IMR-90 (cell line): ENCODE measurements at regions not wholly inside any gene's neighbourhood (a gene's known extent, or its start where the extent isn't known, plus 50 kb on each side); places are given as distances from the start of the nearest gene placed in this dataset.

Experiments used
- ATAC-seq: fragments of 200-7000 bp; cut with Tn5 transposase; 2 replicates; pipeline ENCODE4 v1.9.1; 2020; ENCODE audit warnings: low read depth, mild to moderate bottlenecking, moderate library complexity
- BruUV-seq: library from RNA; stranded (reverse); fragments of 400-500 nt; replicated peaks from 2 replicates; lab custom pipeline; 2021; lab: Mats Ljungman, UMichigan
- CTCF ChIA-PET: fragments of 300-600 bp; formaldehyde crosslinking; extraction: SDS; loops from one replicate; lab custom pipeline; 2021; ENCODE audit warnings: antibody characterized with exemption; lab: Yijun Ruan, JAX
- POLR2A ChIA-PET: fragments of 300-600 bp; sonication (Branson Sonifier 250); formaldehyde crosslinking; loops from one replicate; lab custom pipeline; 2022; ENCODE audit warnings: antibody characterized with exemption; ENCODE audit not compliant: unreplicated experiment; lab: Charles Lee
- DNase-seq: peaks from one replicate; pipeline ENCODE4 v3.0.0; 2013
- H2AFZ ChIP-seq: replicated peaks from 2 replicates; pipeline ENCODE3; 2013; ENCODE audit warnings: low read length, mild to moderate bottlenecking; ENCODE audit not compliant: poor library complexity
- H2AK5ac ChIP-seq: 2 replicates; pipeline ENCODE4 v1.6.1; 2013; ENCODE audit warnings: low read depth, low read length, inconsistent platforms
- H2AK9ac ChIP-seq: replicated peaks from 2 replicates; pipeline ENCODE3; 2013; ENCODE audit warnings: mild to moderate bottlenecking, low read depth, low read length, moderate library complexity; ENCODE audit not compliant: poor library complexity
- H2BK120ac ChIP-seq: 2 replicates; pipeline ENCODE4 v1.6.1; 2013; ENCODE audit warnings: low read depth, low read length, inconsistent platforms
- H2BK15ac ChIP-seq: 3 replicates; pipeline ENCODE4 v1.6.1; 2013; ENCODE audit warnings: low read depth, low read length, inconsistent platforms
- H2BK20ac ChIP-seq: 2 replicates; pipeline ENCODE4 v1.6.1; 2013; ENCODE audit warnings: low read depth, mild to moderate bottlenecking, inconsistent platforms, low read length, moderate library complexity
- H2BK5ac ChIP-seq: 2 replicates; pipeline ENCODE4 v1.6.1; 2013; ENCODE audit warnings: mild to moderate bottlenecking, low read depth, low read length, inconsistent platforms; ENCODE audit not compliant: poor library complexity, severe bottlenecking
- H3K14ac ChIP-seq: replicated peaks from 2 replicates; pipeline ENCODE4 v1.6.1; 2013; ENCODE audit warnings: low read depth, low read length, inconsistent platforms
- H3K18ac ChIP-seq: 2 replicates; pipeline ENCODE4 v1.6.1; 2013; ENCODE audit warnings: low read depth, low read length, control low read depth
- H3K23ac ChIP-seq: 2 replicates; pipeline ENCODE4 v1.6.1; 2013; ENCODE audit warnings: low read depth, low read length, inconsistent platforms
- H3K27ac ChIP-seq: 2 replicates; pipeline ENCODE4 v1.5.1; 2013; ENCODE audit warnings: mild to moderate bottlenecking, control low read depth, low read length; ENCODE audit not compliant: insufficient read depth
- H3K27me3 ChIP-seq: 2 replicates; pipeline ENCODE4 v1.6.1; 2013; ENCODE audit warnings: low read length; ENCODE audit not compliant: control insufficient read depth, insufficient read depth
- H3K36me3 ChIP-seq: 2 replicates; pipeline ENCODE4 v1.6.1; 2013; ENCODE audit warnings: low read length, mixed read lengths; ENCODE audit not compliant: control insufficient read depth, insufficient read depth
- H3K4ac ChIP-seq: 2 replicates; pipeline ENCODE4 v1.6.1; 2013; ENCODE audit warnings: low read depth, low read length, inconsistent platforms
- H3K4me1 ChIP-seq: 2 replicates; pipeline ENCODE4 v1.6.1; 2013; ENCODE audit warnings: low read length, mixed read lengths; ENCODE audit not compliant: control insufficient read depth, insufficient read depth
- H3K4me2 ChIP-seq: 2 replicates; pipeline ENCODE4 v1.6.1; 2013; ENCODE audit warnings: low read depth, mild to moderate bottlenecking, control low read depth, low read length, moderate library complexity
- H3K4me3 ChIP-seq: 2 replicates; pipeline ENCODE4 v1.5.1; 2013; ENCODE audit warnings: low read depth, mild to moderate bottlenecking, control low read depth, low read length, moderate library complexity; ENCODE audit not compliant: insufficient read depth
- H3K56ac ChIP-seq: 2 replicates; pipeline ENCODE4 v1.6.1; 2013; ENCODE audit warnings: low read length, inconsistent platforms; ENCODE audit not compliant: insufficient read depth; ENCODE audit errors: extremely low read depth
- H3K79me1 ChIP-seq, 2 experiments: 2 replicates each; pipeline ENCODE4 v1.6.1; 2013; ENCODE audit warnings: low read length in 2 of 2, inconsistent platforms in 1 of 2, low read depth in 1 of 2
- H3K9ac ChIP-seq: 2 replicates; pipeline ENCODE4 v1.6.1; 2013; ENCODE audit warnings: low read depth, low read length, control low read depth
- H3K9me1 ChIP-seq: 2 replicates; pipeline ENCODE4 v1.6.1; 2013; ENCODE audit warnings: low read length, inconsistent platforms; ENCODE audit not compliant: insufficient read depth
- H3K9me3 ChIP-seq: 2 replicates; pipeline ENCODE4 v1.6.1; 2013; ENCODE audit warnings: low read length; ENCODE audit not compliant: control insufficient read depth, insufficient read depth
- H4K20me1 ChIP-seq: 2 replicates; pipeline ENCODE4 v1.6.1; 2013; ENCODE audit warnings: low read length, inconsistent platforms; ENCODE audit not compliant: insufficient read depth
- H4K5ac ChIP-seq: 2 replicates; pipeline ENCODE4 v1.6.1; 2013; ENCODE audit warnings: mild to moderate bottlenecking, low read depth, low read length, control low read depth
- H4K8ac ChIP-seq, 2 experiments: 2 replicates each; pipeline ENCODE4 v1.6.1; 2013; ENCODE audit warnings: low read depth in 2 of 2, low read length in 2 of 2, control low read depth in 1 of 2, inconsistent platforms in 1 of 2
- H4K91ac ChIP-seq: 2 replicates; pipeline ENCODE4 v1.6.1; 2013; ENCODE audit warnings: low read depth, low read length, inconsistent platforms; ENCODE audit not compliant: insufficient read depth
- BHLHE40 ChIP-seq: fragments of 150-350 bp; IDR thresholded peaks from 2 replicates; pipeline ENCODE4 v1.6.1; 2016; ENCODE audit warnings: mild to moderate bottlenecking, low read depth, low read length
- CEBPB ChIP-seq: IDR thresholded peaks from 2 replicates; pipeline ENCODE4 v1.6.1; 2012; ENCODE audit warnings: low read depth, low read length, improper control_type of control experiment
- CHD1 ChIP-seq: IDR thresholded peaks from 2 replicates; pipeline ENCODE4 v1.6.1; 2012; ENCODE audit warnings: low read depth, low read length, improper control_type of control experiment
- CTCF ChIP-seq: conservative IDR thresholded peaks from 2 replicates; pipeline ENCODE4 v1.5.1; 2012; ENCODE audit warnings: mild to moderate bottlenecking, low read depth, low read length, improper control_type of control experiment
- ELK1 ChIP-seq: fragments of 150-350 bp; IDR thresholded peaks from 2 replicates; pipeline ENCODE4 v1.6.1; 2016; ENCODE audit warnings: low read depth, mild to moderate bottlenecking, low read length, moderate library complexity, borderline replicate concordance
- FOS ChIP-seq: fragments of 150-350 bp; IDR thresholded peaks from 2 replicates; pipeline ENCODE4 v1.6.1; 2016; ENCODE audit warnings: low read depth, low read length
- MXI1 ChIP-seq: IDR thresholded peaks from 2 replicates; pipeline ENCODE4 v1.6.1; 2012; ENCODE audit warnings: low read depth, mild to moderate bottlenecking, low read length, moderate library complexity, borderline replicate concordance
- NFE2L2 ChIP-seq: fragments of 150-350 bp; IDR thresholded peaks from 2 replicates; pipeline ENCODE4 v1.6.1; 2016; ENCODE audit warnings: low read depth, mild to moderate bottlenecking, low read length
- POLR2A ChIP-seq: IDR thresholded peaks from 2 replicates; pipeline ENCODE4 v1.6.1; 2012; ENCODE audit warnings: mild to moderate bottlenecking, low read depth, low read length
- RAD21 ChIP-seq: IDR thresholded peaks from 2 replicates; pipeline ENCODE4 v1.6.1; 2012; ENCODE audit warnings: low read length, improper control_type of control experiment
- WGBS, 2 experiments: methylation state at CpG; one replicate each; pipeline versions ENCODE4 v1.1.5 to v1.1.7; 2013; ENCODE audit warnings: missing lambda C conversion rate in 2 of 2; ENCODE audit not compliant: insufficient read length in 1 of 2; ENCODE audit errors: extremely low coverage in 2 of 2; 5-methylcytosine and 5-hydroxymethylcytosine counted together
- dilution Hi-C: fragments of 300-500 bp; cut with HindIII; formaldehyde crosslinking; loops from one replicate; pipeline ENCODE4 v1.14.3; 2018; ENCODE audit warnings: low sequenced_read_pairs; ENCODE audit not compliant: unreplicated experiment
- in situ Hi-C: fragments of 300-500 bp; cut with MboI; formaldehyde crosslinking; loops from 3 replicates; pipeline ENCODE4 v1.14.3; 2019; ENCODE audit warnings: low sequenced_read_pairs, inconsistent platforms, mixed read lengths
- intact Hi-C: fragments of 100-400 bp; cut with micrococcal nuclease; formaldehyde crosslinking; loops from 2 replicates; pipeline ENCODE4 v1.10.0; 2022

GRCh38 chr16:48960830-48961229 is 320.8 kb downstream of the CBLN1 start:
- dilution Hi-C loops, result no loop called here
- no peak overlapping the region for H3K14ac ChIP-seq

More at GRCh38 chr16:48960830-48961229, 320.8 kb downstream of the CBLN1 start:
- Histone ChIP-seq H3K27ac (no peak overlapping the region), H3K36me3 (no peaks in the 10 kb centered on the region), H3K27me3 (no peaks in the 10 kb centered on the region), H2BK20ac (0 out of 2 replicates have a peak overlapping the region, but pooled peaks have one; percentile 35), H2BK5ac (no peak overlapping the region), H2BK15ac (no peak overlapping the region), H3K9me3 (no peaks in the 10 kb centered on the region), H3K9ac (no peak overlapping the region), H2AFZ (no peak overlapping the region), H4K8ac (no peak overlapping the region), H4K20me1 (no peaks in the 10 kb centered on the region), H3K4me2 (no peak overlapping the region), H3K23ac (no peak overlapping the region), H3K9me1 (peaks cover 27% of the 10 kb centered on the region), H4K5ac (no peak overlapping the region), H2AK5ac (no peak overlapping the region; the same call in 1 of the 2 replicates), H3K56ac (no peak overlapping the region), H2BK120ac (no peak overlapping the region), H3K79me1 (no peaks in the 10 kb centered on the region), H3K4me1 (peaks cover 33% of the 10 kb centered on the region), H2AK9ac (no peak overlapping the region), H4K91ac (no peak overlapping the region), H3K18ac (no peak overlapping the region), H3K4me3 (no peak overlapping the region), H3K4ac (peak overlapping the region; percentile 16; the same call in 1 of the 2 replicates)
- WGBS, 2 experiments, result no CpG with 5 or more reads among the region's 5 CpGs
- no peak for DNase-seq
- ChIA-PET CTCF (interaction anchor here (0.6 kb wide), 1 partner anchor 405 kb away, joined by 10 read pairs; no protein-coding TSS in a partner anchor), POLR2A (no interaction called here)
- no peak for ATAC-seq
- BruUV-seq, result no TSS peak
- intact Hi-C loops, result no loop called here
- no peak for TF ChIP-seq FOS
- TF ChIP-seq CHD1, result no peak
- no peak for TF ChIP-seq BHLHE40
- TF ChIP-seq POLR2A, result no peak
- no peak for TF ChIP-seq ELK1
- no peak for TF ChIP-seq RAD21
- no peak for TF ChIP-seq MXI1
- no peak for TF ChIP-seq CEBPB
- no peak for TF ChIP-seq NFE2L2
- no peak for TF ChIP-seq CTCF
- in situ Hi-C loops, result no loop called here
